Mesothelial cell of epicardium (in vitro differentiated cells): ENCODE measurements at regions not wholly inside any gene's neighbourhood (a gene's known extent, or its start where the extent isn't known, plus 50 kb on each side); places are given as distances from the start of the nearest gene placed in this dataset.
A peak's percentile ranks its signal among the peaks of the same experiment; 100 is the strongest.

Experiments
- DNase-seq, 2 experiments: peaks; one replicate each; pipeline ENCODE4 v3.0.0; 2021; ENCODE audit warnings: low spot score in 2 of 2; ENCODE audit not compliant: unreplicated experiment in 2 of 2
- H3K27ac Mint-ChIP-seq: 2 replicates; pipeline ENCODE4 v1.8.0; 2021; ENCODE audit warnings: mixed read lengths
- H3K27me3 Mint-ChIP-seq: 2 replicates; pipeline ENCODE4 v1.8.0; 2021; ENCODE audit warnings: low read depth, mixed read lengths
- H3K36me3 Mint-ChIP-seq: 2 replicates; pipeline ENCODE4 v1.8.0; 2021; ENCODE audit warnings: mixed read lengths
- H3K4me1 Mint-ChIP-seq: 2 replicates; pipeline ENCODE4 v1.8.0; 2021; ENCODE audit warnings: mixed read lengths
- H3K4me3 Mint-ChIP-seq: 2 replicates; pipeline ENCODE4 v1.8.0; 2021; ENCODE audit warnings: mild to moderate bottlenecking, moderate library complexity, mixed read lengths
- H3K9me3 Mint-ChIP-seq: 2 replicates; pipeline ENCODE4 v1.8.0; 2021; ENCODE audit warnings: mixed read lengths
- TF ChIP-seq, protein P1 (sequence below): fragments of 200-600 bp; sonication (generic); IDR thresholded peaks from one replicate; pipeline ENCODE4 v1.5.0; 2021; ENCODE audit warnings: antibody characterized with exemption; ENCODE audit not compliant: unreplicated experiment

DNA sequence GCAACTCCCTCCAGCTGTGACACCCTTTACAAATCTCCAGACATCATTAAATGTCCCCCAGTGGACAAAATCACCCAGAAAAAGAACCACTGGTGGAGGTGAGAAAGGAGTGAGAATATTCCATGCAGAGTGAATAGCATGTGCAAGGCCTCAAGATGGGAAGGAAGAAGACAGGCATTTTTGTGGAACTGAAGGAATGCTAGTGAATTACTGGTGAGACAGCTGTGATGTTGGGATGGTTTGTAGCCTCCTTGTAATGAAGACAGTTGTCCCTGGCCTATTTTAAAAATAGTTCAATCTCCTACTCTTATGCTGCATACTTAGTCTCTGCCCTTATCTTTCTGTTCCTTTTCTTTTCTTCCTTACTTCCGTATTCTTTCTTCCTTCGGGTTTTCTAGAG is 124.9 kb upstream of the RPS23 start:
- Mint-ChIP-seq H3K36me3 (peaks cover 13% of the 10 kb centered on the region), H3K9me3 (peaks cover 41% of the 10 kb centered on the region), H3K27me3 (no peaks in the 10 kb centered on the region), H3K4me1 (peaks cover 5% of the 10 kb centered on the region), H3K27ac (no peak overlapping the region), H3K4me3 (no peak overlapping the region)
- no peak for DNase-seq
- TF ChIP-seq, protein P1, sequence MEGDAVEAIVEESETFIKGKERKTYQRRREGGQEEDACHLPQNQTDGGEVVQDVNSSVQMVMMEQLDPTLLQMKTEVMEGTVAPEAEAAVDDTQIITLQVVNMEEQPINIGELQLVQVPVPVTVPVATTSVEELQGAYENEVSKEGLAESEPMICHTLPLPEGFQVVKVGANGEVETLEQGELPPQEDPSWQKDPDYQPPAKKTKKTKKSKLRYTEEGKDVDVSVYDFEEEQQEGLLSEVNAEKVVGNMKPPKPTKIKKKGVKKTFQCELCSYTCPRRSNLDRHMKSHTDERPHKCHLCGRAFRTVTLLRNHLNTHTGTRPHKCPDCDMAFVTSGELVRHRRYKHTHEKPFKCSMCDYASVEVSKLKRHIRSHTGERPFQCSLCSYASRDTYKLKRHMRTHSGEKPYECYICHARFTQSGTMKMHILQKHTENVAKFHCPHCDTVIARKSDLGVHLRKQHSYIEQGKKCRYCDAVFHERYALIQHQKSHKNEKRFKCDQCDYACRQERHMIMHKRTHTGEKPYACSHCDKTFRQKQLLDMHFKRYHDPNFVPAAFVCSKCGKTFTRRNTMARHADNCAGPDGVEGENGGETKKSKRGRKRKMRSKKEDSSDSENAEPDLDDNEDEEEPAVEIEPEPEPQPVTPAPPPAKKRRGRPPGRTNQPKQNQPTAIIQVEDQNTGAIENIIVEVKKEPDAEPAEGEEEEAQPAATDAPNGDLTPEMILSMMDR, result no peak

DNA sequence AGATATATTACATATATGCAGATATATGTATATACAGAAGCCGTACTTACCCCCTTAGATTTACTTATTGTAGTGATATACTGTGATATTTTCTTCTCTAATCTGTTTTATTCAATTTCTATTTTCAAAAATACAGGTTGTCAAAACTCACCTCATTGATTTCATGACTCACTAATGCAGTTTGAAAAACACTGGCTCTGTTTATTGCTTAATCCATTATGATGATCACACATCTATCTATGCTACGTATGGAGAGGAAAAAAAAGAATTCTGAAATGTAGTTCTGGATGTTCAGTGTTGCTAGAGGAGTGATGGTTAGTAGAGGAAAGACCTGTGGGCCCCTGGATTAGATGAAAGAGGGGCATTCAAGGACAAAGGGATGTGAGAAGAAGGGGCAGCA is 121.0 kb upstream of the RPS23 start:
- Mint-ChIP-seq H3K9me3 (peaks cover 24% of the 10 kb centered on the region), H3K36me3 (peaks cover 6% of the 10 kb centered on the region), H3K4me3 (no peak overlapping the region), H3K4me1 (peaks cover 30% of the 10 kb centered on the region), H3K27ac (no peak overlapping the region), H3K27me3 (no peaks in the 10 kb centered on the region)
- TF ChIP-seq, protein P1, result no peak
- DNase-seq, result no peak

DNA sequence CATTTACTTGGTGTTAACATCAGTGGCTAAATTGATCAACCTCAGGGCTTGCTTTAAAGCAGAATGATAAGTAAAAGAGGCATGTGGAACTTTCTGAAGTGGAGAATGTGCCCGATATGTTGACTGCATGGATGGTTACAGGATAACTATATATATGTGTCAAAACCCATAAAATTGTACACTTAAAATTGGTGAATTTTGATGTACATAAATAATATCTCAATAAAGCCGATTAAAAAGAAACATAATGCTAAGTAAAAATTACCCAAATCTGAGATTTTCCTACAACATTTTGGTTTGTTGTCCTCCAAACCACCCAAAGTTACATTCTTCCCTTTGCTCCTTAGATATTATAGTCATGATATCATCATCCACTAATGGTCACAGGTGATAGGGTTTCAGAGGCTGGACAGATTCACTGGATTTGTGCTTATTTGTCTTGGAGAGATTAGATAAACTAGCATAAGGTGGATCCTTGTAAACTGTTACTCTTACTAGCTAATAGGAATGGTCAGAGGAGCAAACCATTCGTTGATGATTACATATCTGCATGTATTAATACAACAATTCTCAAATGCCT is 119.7 kb upstream of the RPS23 start:
- Mint-ChIP-seq H3K4me3 (no peak overlapping the region), H3K36me3 (peaks cover 3% of the 10 kb centered on the region), H3K4me1 (peaks cover 36% of the 10 kb centered on the region), H3K27me3 (no peaks in the 10 kb centered on the region), H3K27ac (no peak overlapping the region), H3K9me3 (peaks cover 16% of the 10 kb centered on the region)
- DNase-seq, result no peak
- TF ChIP-seq, protein P1, result no peak

DNA sequence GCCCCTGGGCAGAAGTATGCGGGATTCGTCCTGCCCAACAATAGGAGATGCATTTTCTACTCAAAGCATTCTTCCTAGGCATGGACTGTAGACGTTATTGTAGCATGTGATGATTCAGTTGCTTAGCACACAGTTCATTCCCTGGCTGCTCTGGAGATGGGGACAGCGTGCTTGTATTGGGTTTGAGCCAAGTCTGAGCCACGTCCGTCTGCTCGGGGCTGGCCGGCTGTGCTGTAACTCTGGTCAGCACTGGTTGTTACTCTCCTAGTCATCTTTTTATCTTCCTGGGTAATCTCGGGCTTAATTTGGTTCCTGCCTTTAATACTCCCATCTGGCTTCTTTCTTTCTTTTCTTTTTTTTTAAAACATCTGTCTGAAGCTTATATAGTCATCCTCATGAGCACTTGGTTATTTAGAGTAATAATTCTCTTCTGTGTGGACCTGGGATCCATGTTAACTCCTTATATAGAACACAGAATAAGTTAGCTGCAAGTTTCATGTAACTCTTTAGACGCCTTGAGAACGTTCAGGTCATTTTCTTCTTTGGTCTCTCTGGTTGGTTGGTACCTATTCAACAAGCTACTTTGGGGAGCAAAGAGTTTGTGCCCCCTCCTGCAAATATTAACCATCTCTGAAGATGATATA is 118.8 kb upstream of the RPS23 start:
- H3K27ac Mint-ChIP-seq, result peak overlapping the region; percentile 40
- TF ChIP-seq, protein P1, result no peak
- no peaks in the 10 kb centered on the region for H3K27me3 Mint-ChIP-seq
- H3K36me3 Mint-ChIP-seq, result no peaks in the 10 kb centered on the region
- DNase-seq, result peak; percentile 36 to 69
- peak overlapping the region; percentile 2 for H3K4me3 Mint-ChIP-seq
- H3K9me3 Mint-ChIP-seq, result peaks cover 8% of the 10 kb centered on the region
- H3K4me1 Mint-ChIP-seq, result peaks cover 36% of the 10 kb centered on the region

DNA sequence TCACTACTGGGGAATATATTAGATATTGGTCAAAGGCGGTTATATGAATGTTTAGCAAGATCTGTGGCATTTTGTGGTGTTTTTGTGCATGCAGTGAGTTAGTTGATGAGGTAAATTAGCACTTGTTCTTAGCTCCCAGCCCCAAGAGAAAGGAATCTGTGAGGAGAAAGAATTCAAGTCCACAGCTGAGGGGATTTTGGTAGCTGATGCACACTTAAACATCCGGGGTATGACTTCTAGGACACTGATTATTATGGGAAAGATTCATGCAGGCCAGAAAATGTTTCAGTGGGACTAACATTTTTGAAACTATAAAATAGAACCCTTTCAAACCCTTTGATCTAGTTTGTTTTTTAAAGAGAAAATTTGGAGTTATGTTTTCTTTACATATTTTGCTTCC is 118.2 kb upstream of the RPS23 start:
- peaks cover 41% of the 10 kb centered on the region for H3K4me1 Mint-ChIP-seq
- no peak for DNase-seq
- no peaks in the 10 kb centered on the region for H3K36me3 Mint-ChIP-seq
- no peak overlapping the region for H3K4me3 Mint-ChIP-seq
- H3K27ac Mint-ChIP-seq, result peak overlapping the region; percentile 40
- peaks cover 4% of the 10 kb centered on the region for H3K9me3 Mint-ChIP-seq
- no peaks in the 10 kb centered on the region for H3K27me3 Mint-ChIP-seq
- TF ChIP-seq, protein P1, result no peak
